Left lung (tissue), 4 donors: ENCODE measurements at regions not wholly inside any gene's neighbourhood (a gene's known extent, or its start where the extent isn't known, plus 50 kb on each side); places are given as distances from the start of the nearest gene placed in this dataset.

Experiments
- ATAC-seq: fragments of 200-7000 bp; cut with Tn5 transposase; one replicate; pipeline ENCODE4 v1.9.1; 2020; ENCODE audit warnings: moderate library complexity
- DNase-seq, 4 donors: peaks; one replicate each; pipeline ENCODE4 v3.0.0-alpha.2; 2013 to 2020
- H3K27ac ChIP-seq, 2 donors: fragments of 200-600 bp; sonication (generic) in 1 of 2; one replicate each; pipeline versions ENCODE4 v1.5.0 to v1.8.0; 2020 to 2021
- H3K27me3 ChIP-seq, 2 donors: fragments of 200-600 bp; sonication (generic) in 1 of 2; one replicate each; pipeline versions ENCODE4 v1.5.0 to v1.8.0; 2020 to 2021
- H3K36me3 ChIP-seq, 2 donors: fragments of 200-600 bp; sonication (generic) in 1 of 2; one replicate each; pipeline versions ENCODE4 v1.5.0 to v1.8.0; 2020 to 2021
- H3K4me1 ChIP-seq, 2 donors: fragments of 200-600 bp; one replicate each; pipeline ENCODE4 v1.8.0; 2021
- H3K4me3 ChIP-seq, 2 donors: fragments of 200-600 bp; sonication (generic) in 1 of 2; one replicate each; pipeline versions ENCODE4 v1.5.0 to v1.8.0; 2020 to 2021; ENCODE audit warnings: mild to moderate bottlenecking in 1 of 2
- H3K9me3 ChIP-seq, 2 donors: fragments of 200-600 bp; sonication (generic) in 1 of 2; one replicate each; pipeline versions ENCODE4 v1.5.0 to v1.8.0; 2020 to 2021
- CTCF ChIP-seq, 2 donors: fragments of 200-600 bp; sonication (generic) in 1 of 2; IDR thresholded peaks; one replicate each; pipeline versions ENCODE4 v1.5.0 to v1.8.0; 2021; ENCODE audit warnings: antibody characterized with exemption in 2 of 2
- intact Hi-C, 2 donors: fragments of 100-400 bp; cut with DNase I; formaldehyde crosslinking; loops; one replicate each; pipeline versions ENCODE4 v1.11.2 to v1.14.2; 2022
- donor health status: DM: no; HTN: yes; CAD: no.
- donor health status: DM: no; HTN: no; CAD: no.

DNA sequence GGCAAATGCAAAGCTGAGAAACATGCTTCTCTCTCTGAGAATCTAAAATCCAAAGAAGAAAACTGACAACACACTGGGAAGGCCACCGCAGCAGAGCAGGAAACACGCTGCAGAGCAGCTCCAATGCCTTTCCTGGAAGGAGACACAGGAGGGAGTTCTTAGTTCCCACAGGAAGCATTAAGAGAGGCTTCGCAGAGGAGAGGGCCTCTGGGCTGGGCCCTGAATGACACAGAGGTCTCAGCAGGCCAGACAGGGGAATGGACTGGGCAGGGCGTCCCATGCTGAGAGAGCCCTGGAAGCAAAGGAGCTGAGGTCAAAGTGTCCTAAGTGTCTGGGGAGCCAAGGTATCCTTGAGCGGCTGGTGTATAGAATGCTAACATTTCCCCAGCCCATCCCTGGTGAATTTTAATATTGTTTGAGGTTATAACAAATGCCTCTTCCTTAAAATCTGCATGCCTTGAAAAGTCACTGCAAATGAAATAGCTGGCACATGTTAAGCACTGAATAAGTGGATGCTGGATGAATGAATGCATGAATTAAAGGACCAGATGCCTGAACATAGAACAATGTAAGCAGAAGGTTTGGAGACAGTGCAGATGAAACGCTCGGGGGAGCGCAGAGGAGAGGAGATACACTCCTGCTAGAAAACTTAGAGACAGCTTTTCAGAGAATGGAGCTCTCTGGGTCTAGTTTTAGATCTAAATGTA, 110.0 kb upstream of the SYNDIG1 start:
- H3K4me3 ChIP-seq, result no peak overlapping the region
- intact Hi-C loops, result no loop called here
- no peak for ATAC-seq
- no peak for DNase-seq
- TF ChIP-seq CTCF (IDR thresholded peaks at IDR 0.05), result no peak
- peaks cover 0 to 13% of the 10 kb centered on the region in 2 donors for H3K9me3 ChIP-seq
- no peak overlapping the region for H3K27ac ChIP-seq
- no peaks in the 10 kb centered on the region for H3K36me3 ChIP-seq
- no peaks in the 10 kb centered on the region for H3K27me3 ChIP-seq
- no peaks in the 10 kb centered on the region for H3K4me1 ChIP-seq

DNA sequence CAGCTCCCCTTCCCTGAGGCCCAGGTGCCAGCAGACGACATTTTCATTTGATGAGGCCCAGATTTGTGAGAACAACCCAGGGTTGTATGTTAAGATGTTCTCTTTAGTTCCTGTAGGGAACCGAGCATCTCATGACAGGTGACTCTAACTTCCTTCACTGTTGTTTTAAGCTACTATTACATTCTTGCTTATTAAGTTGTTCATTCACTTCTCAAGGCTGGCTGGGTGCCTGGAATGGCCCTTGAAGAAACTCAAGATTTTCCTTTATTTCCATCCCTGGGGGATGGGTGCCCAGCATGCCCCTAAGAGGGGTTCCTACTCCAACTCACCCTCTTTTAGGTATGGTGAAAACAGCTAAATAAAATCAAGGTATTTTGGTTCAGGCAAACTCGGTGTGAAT, 111.5 kb upstream of the SYNDIG1 start:
- no peak for DNase-seq
- Histone ChIP-seq H3K4me1 (no peaks in the 10 kb centered on the region), H3K9me3 (peaks cover 0 to 13% of the 10 kb centered on the region in 2 donors), H3K27ac (no peak overlapping the region), H3K4me3 (no peak overlapping the region), H3K27me3 (no peaks in the 10 kb centered on the region), H3K36me3 (no peaks in the 10 kb centered on the region)
- intact Hi-C loops, result no loop called here
- TF ChIP-seq CTCF (IDR thresholded peaks at IDR 0.05), result no peak
- no peak for ATAC-seq

- H3K4me1 ChIP-seq, result no peaks in the 10 kb centered on the region
- peaks cover 0 to 11% of the 10 kb centered on the region in 2 donors for H3K9me3 ChIP-seq
- H3K4me3 ChIP-seq, result no peak overlapping the region
- no peak overlapping the region for H3K27ac ChIP-seq
- DNase-seq, result peak in 1 of 4 donors; percentile 25
- no peaks in the 10 kb centered on the region for H3K27me3 ChIP-seq
- H3K36me3 ChIP-seq, result no peaks in the 10 kb centered on the region
- no peak for ATAC-seq
- TF ChIP-seq CTCF (IDR thresholded peaks at IDR 0.05), result no peak
- intact Hi-C loops, result no loop called here
These were observed 112.3 kb upstream of the SYNDIG1 start for GRCh38 chr20:24357177-24357576.

GRCh38 chr20:24353135-24353690, 116.2 kb upstream of the SYNDIG1 start:
- Histone ChIP-seq H3K4me3 (no peak overlapping the region), H3K4me1 (no peaks in the 10 kb centered on the region), H3K9me3 (no peaks in the 10 kb centered on the region), H3K27ac (no peak overlapping the region), H3K27me3 (no peaks in the 10 kb centered on the region), H3K36me3 (no peaks in the 10 kb centered on the region)
- DNase-seq (no peak), ATAC-seq (no peak)
- no peak for TF ChIP-seq CTCF (IDR thresholded peaks at IDR 0.05)
- intact Hi-C loops, result no loop called here

DNA sequence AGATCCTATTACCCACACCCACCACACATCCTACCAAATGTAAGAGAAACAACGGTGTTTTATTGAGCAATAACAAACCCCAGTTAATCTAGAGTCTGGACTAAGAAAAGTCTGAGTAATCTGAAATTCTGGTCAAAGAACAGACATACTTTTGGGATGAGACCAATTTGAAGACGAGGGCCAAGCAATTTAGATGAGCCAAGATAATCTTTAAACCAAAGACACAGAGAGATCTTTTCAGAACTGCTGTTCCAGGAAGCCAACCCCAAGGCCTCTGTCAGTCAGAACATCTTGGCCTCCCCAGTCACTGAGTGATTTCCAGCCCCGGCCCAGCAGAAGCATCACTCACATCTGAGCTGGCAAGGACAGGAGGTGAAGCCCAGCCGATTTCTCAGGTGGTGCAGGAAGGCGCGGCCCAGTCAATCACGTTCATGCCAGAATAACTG, 118.5 kb upstream of the SYNDIG1 start:
- DNase-seq (no peak), ATAC-seq (no peak)
- Histone ChIP-seq H3K36me3 (no peaks in the 10 kb centered on the region), H3K4me3 (no peak overlapping the region), H3K27me3 (no peaks in the 10 kb centered on the region), H3K4me1 (no peaks in the 10 kb centered on the region), H3K27ac (no peak overlapping the region), H3K9me3 (no peaks in the 10 kb centered on the region)
- TF ChIP-seq CTCF (IDR thresholded peaks at IDR 0.05), result no peak
- intact Hi-C loops, result no loop called here
